CD4-positive, alpha-beta T cell treated with Interleukin-4 for 4 hours (primary cell): ENCODE measurements at regions not wholly inside any gene's neighbourhood (a gene's known extent, or its start where the extent isn't known, plus 50 kb on each side); places are given as distances from the start of the nearest gene placed in this dataset.
"Not testable (repeated sequence)": the region's sequence is repeated elsewhere in the genome, so short reads cannot be mapped to it uniquely, and the experiment has no call there.

Experiments
- DNase-seq: peaks from one replicate; pipeline ENCODE4 v3.0.0-alpha.2; 2020

DNA sequence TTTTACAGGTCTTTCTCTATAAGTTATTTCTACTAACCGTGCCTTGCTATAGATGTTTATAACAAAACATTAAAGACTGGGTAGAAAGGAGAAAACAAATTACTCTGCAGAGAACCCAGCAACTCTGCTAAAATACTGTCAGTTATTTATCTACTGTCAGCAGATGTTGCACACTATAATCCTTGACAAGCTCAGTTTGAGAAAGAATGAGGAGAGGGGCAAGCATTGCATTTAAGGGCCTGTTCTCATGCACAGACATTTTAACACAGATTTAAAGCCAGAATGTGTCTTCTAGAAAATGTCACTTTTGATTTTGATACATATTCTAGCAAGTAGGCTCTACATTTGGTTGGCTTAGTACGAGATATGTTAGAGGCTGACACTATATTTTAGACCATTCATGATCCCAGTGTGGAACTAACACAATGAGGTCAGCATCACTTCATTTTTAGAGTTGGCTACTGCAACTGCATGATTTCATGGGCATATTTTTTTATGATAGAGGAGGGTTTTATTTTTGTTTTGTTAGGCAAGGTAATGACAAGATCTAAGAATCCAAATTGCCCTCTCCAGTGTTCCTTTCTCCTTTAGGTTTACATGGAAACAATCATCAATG is 516.4 kb downstream of the ZEB2 start:
- no peak for DNase-seq

DNA sequence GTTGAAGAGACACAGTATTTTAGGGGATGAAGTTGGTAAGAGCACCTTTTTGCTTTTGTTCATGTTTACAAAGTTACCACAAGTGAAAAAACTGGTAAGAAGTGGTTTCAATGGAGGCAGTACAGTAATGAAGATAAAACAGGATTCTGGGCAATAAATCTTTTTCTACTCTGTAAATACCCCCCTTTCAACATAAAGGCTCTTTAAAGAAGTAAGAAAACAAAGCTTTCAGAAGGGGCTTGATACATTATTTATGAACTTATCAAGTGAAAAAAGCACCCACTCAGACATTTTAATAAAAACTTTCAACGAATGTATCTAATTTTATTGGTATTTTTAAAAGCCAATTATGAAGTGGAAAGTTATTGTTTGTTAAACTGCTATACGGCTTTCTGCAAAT is 522.9 kb downstream of the ZEB2 start:
- no peak for DNase-seq

DNA sequence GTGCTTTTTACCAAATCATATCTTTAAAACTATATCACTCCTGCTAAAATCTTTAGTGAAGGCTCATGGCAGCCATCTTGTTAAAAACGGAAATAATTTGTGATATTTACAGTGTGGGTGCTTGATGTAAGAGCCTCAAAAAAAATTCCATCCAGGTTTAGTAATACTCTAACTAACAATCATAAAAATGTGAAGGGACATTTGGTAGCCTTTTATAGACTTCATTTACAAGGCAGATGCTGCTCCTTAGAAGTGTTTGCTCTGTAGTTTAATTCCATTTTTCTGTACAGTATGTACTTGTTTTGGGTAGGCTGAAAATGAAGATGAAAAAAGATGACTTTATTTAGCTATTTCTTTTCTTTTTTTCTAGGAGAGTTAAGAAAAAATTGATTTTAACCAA is 525.0 kb downstream of the ZEB2 start:
- DNase-seq = no peak

DNA sequence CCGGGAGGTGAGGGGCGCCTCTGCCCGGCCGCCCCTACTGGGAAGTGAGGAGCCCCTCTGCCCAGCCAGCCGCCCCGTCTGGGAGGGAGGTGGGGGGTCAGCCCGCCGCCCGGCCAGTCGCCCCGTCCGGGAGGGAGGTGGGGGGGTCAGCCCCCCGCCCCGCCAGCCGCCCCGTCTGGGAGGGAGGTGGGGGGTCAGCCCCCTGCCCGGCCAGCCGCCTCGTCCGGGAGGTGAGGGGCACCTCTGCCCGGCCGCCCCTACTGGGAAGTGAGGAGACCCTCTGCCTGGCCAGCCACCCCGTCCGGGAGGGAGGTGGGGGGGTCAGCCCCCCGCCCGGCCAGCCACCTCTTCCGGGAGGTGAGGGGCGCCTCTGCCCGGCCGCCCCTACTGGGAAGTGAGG is 528.3 kb downstream of the ZEB2 start:
- DNase-seq = not testable (repeated sequence)

DNA sequence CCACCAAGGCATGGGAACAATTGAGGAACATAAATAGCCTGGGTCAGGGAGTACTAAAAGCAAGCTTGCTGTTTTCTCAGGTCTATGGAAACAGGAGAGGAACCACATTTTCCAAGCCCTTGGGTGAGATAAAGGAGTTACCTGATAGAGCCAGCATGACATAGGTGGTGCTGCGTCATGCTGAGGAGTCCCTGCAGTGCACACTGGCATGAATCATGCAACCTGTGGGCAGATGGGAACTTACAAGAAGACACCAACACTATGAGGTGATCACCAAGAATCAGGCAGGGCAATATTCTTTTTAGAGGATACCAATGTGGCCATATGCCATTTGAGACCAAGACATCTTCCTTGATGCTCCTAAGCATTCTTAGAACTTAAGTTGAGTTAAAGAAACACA is 531.8 kb downstream of the ZEB2 start:
- DNase-seq = no peak

DNA sequence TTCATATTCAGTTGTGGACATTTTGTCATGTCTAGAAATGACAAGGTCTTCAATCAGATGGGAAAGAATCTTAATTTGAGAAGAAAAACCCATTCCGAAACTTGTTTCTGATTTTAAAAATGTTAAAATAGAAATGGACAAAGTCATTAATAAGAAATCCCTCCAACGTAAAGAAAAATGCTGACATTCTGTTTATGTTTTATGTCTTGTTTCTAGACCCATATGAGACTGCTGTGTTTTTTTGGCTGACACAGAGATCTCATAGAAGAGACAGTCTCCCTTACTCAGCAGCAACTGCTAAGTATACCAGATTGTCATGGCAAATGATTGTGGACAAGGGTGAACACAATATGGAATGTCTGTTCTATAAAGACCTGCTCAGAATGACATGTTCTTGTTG is 538.5 kb downstream of the ZEB2 start:
- no peak for DNase-seq

DNA sequence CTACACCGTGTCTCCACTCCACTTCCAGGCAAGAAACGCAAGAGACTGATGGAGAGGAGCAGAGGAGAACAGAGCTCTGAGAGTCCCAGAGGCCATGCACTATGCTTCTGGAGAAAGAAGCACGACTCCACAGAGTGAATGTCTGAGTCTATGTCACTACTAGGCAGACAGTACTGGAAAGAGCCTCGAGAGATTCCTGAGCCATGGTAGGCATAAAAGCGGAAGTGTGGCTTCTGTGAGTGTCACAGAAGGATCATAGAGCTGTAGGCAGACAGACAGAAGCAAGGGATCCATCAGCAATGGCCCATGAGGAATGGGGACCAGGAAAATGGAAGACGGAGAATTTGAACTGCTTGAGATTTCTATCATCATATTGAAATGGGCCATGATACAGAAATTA is 542.6 kb downstream of the ZEB2 start:
- no peak for DNase-seq

DNA sequence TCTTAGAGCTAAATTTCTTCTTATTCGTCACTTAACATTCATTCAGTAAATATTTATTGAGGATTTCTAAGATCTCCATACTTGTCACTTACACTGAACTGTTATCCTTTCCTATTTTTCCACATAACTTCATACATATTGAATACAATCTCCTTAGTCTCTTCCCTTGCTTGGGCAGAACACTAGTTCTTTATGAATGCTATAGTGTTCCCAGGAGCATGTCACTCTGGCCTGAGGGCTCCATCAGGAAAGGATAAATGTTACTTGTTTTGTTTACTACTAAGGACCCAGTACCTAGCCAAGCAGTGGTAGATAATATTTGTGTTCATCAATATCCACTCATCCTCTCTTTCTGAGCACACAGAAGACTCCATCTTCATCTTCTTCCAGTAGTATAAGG is 544.7 kb downstream of the ZEB2 start:
- no peak for DNase-seq

DNA sequence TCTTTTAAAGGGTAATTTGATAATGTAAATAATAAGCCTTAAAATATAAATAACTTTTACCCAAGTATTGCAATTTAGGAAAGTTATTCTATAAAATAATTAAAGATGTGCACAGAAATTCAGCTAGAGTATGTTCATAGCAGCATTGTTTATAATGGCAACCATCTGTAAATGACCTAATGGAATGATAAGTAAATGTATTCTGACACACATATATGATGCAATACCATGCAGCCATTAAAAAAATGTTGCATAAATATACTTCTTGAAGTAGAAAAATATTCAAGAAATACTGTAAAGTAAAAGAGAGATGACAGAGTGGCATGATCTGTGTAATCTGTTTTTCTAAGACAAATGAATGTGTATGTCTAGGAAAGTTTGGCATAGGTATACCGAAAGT is 545.7 kb downstream of the ZEB2 start:
- DNase-seq = no peak

DNA sequence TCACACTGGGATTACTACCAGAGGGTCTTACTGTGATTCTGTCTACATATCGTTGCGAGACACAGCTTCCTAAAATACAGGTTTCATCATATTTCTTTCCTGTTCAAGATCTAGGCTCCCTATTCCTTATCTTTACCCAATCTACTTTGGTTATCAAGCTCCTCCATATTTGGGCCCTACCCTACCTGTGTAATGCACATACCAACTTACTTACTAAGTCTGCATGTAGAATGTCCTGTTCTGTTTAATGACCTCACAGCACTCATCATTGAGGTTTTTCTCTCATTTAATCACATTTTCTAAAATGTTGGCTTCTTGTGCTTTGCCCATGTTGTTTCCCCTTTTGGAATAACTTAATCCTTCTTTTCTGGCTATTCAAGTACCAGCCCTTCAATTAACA is 551.1 kb downstream of the ZEB2 start:
- DNase-seq = no peak

DNA sequence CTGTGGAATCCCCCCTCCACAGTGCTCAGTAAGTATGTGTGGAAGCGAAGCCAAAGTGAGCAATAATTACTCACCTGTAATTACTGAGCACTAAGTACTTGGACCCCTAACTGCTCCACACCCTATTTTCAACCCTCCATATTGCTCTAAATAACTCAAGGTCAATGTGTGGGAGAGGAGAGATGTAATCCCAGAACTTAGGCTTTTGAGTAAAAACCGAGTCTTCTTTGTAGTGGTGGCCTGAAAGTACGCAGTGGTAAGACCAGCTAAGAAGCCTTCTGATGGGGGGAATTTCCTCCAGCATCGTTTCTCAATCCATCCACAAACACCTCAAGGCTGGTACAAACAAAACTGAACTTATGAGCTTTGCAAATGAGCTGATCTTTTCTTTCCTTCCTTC is 551.6 kb downstream of the ZEB2 start:
- DNase-seq = no peak

DNA sequence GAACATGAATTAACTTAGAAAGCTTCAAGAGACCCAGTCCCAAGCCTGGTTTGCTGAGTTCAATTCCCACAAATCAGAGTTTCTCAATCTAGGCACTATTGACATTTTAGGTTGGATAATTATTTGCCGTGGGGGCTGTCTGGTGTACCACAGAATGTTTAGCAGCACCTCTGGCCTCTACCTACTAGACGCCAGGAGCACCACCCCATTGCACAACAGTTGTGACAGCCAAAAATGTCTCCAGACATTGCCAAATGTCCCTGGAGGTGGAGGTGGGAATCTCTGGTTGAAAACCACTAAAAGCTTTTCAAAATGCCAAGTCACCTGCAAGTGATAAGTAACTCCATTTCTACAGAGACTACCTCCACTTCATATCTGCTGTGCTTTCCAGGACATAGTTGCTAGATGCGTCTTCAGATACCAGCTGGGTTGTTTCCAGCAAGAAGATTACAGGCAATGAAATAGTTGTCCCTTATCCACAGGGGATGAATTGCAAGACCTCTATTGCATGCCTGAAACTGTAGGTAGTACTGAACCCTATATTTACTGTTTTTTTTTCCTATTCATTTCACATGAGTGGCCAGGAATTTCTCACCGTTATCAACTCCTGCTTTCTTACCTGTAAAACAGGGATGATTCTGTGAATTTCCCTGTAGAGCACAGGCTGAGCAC is 554.3 kb downstream of the ZEB2 start:
- DNase-seq = no peak

DNA sequence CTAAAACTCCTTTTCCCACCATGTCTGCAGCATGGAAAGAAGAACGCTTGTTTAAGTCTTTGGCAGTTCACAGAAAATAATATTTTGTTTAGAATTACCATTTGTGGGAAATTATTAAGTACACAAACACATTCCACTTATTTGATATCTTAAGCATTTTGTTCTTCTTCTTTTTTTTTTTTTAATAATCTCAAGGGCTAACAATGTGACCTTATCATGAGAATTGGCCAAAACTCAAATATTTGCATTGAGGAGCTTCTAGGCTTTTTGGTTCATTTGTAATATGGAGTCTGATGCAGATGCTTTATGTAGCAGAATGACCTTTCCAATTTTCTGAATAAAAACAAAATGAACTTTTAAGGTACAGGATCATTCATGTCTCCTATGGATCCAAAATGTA is 555.0 kb downstream of the ZEB2 start:
- DNase-seq = no peak

DNA sequence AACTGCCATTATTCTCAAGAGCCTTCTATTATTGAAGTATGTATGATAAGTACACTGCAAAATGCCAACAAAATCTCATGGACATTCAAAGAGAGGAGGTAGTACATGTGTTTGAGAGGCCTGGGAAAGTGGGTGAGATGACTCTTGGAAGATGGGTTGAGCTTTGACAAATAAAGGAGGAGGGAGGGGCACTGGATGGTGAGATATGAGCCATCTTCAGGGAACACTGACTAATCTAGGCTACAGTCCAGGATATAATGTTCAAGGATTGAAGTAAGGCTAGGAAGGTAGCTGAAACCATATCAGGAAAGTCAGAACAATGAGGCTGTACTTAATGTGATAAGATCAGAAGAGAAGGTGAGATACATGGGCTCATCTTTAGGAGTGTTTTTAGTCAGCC is 559.7 kb downstream of the ZEB2 start:
- no peak for DNase-seq

DNA sequence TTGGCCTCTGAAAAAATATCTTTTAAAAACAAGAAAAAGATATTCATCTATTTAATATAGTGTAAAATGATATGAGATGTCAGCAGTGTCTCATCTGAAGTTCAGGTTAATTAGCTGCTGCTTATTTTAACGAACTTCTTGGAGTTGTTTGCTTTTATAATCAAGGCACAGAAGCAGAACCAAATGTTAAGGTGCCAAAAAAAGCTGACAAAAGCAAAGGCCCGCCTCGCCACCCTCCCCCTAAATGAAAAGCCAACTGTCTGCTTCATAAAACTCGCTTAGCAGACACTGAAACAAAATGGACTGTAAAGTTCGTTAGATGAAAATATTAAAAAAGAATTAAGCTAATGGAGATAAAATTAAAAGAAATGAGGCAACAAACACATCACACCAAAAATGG is 562.6 kb downstream of the ZEB2 start:
- DNase-seq = no peak

DNA sequence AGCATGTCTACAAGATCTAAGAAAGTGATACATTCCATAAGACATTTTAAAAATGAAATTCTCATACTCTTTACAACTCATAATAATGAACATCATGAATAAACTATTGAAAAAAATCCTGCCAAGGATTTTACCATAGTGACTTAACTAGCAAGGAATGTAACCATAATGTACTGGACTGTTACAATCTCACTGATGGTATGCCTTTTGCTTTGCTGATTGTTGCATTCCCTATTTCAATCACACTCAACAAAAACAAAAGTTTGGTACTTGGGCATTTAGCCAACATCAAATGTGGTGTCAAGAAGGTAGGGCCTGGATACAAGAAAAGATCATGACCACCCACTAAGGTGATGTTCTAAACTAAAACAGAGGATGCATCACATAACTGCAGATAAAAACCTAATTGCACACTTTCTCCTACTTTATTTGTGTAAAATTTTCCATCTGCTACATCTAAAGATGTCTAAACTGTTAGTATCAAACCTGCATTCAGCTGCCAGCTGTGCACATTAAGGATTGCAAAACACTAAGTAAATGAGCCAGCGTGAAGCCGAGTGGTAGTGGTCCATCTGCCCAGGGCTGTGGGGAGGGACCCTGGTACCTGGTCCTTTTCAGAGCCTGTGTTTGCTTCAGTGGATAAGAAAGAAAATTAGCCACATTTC is 564.4 kb downstream of the ZEB2 start:
- no peak for DNase-seq

DNA sequence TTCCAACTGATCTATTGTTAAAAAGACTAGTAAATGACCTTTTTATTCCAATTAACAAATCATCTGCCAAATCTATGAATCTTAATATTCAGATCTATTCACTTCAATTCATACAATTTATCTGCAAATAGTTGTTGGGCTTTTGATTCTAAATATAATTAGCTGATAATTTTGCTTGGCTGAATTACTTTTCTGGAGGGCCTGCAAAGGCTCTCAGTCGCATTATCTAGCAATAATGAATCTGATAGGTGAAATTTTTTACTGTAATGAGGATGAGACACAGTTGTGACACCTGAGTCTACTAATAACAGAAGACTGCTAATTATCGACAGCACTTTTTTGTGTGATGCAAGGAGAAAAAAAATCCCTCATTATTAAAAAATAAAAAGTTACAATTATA is 565.1 kb downstream of the ZEB2 start:
- no peak for DNase-seq

DNA sequence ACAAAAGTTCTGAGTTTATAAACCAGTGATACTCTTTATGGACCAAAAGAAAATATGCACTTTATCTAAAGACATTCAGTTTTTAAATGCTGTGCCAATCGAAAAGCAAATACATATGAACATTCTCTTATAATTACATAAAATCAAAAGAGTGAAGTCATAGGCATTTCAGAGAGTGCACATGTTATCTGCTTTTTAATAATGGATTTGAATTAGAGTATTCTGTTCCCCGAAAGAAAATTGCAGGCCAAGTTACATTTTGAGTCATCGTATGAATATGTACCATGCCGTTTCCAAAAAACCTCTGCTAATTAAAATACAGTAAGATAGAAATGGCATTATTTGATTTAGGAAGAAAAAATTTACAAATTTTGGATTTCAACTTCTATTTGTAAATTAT is 565.7 kb downstream of the ZEB2 start:
- no peak for DNase-seq

DNA sequence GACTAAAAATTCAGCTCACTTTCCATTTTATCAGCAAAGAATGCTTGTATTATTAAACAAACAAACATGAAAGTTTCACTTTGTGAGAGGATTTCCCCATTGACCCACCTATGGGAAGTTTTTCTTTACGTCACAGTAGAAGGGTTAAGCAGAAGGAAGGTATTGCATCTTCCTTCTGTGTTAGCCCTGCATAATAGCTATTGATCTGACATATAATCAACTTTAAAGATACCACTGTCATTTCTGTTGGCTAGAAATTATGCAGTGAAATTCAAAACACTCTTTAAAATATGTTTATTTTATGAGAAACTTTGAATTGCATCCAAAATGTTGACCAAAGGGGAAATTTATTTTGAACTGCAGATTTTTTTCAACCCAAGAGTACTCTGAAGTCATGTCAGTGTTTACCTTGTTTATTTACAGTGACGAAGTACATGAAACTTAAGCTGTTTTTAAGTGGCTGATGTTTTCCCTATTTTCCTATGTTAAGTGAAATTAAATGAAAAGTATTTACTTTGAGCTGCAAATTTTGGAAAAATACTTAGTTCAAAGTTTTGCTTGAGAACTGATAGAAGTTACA is 566.4 kb downstream of the ZEB2 start:
- no peak for DNase-seq

DNA sequence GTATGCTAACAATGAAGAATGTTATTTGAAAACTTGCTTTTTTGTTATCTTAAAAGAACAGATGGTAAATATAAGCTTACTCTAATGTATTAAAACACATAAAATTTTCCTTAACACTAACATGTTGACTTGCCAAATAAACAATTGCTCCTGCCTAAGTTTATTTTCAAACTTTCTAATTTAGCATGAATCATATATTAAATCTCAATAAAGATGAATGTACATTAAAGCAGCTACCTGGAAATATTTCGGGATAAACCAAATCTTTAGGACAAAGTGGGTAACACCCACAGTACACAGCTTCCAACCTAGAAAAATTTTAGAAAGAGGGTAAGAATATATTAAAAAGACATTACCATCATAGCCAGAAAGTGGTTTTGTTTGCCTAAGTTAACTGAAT is 567.4 kb downstream of the ZEB2 start:
- no peak for DNase-seq

DNA sequence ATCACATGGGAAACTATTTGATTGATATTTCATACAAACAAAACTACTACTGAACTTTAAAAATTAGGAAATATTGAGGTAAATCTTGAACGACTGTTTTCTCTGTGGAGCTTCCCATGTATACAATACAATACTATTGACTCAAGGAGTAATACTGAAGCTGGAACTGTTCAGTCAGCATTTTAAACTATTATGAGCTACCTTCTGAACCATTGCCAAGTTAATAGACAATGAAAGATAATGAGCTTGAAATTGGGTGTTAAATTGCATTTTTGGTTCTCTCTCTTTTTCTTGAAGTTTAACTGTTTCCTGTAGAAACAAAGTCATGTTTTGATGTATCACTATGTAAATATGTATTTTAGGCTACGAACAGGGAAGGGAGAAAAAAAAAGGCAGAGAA is 569.2 kb downstream of the ZEB2 start:
- DNase-seq = no peak

DNA sequence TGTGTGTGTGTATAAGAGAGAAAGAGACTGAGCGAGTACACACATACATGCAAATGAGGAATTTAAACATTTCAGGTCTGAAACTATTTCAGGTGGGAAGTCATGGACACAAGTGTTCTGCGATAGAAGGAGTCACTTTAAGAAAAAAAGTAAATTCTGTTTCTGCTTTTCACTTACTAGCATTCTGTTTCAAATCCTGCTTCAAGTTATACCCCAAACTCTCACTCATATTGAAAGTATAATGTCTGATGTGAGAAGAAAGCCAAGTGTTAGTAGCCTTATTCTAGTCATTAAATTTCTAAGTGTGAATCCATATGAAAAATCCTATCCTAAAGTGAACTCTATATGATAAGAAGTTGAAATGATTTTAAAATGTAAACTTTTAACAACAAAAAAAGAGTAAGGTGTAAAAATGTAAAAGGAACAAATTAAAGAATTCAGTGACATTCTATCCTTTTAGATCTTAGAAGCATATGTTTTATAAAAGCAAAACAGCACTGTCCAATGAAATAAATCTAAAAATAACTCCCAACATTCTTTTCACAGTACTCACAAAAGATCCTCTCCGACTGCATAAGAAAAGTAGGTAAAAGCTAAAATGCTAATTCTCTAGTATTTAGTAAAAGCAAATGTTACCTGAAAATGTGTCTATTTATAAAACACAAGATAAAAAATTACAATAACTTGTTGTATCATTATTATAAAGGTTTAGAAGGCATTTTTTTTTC is 570.6 kb downstream of the ZEB2 start:
- DNase-seq = no peak

DNA sequence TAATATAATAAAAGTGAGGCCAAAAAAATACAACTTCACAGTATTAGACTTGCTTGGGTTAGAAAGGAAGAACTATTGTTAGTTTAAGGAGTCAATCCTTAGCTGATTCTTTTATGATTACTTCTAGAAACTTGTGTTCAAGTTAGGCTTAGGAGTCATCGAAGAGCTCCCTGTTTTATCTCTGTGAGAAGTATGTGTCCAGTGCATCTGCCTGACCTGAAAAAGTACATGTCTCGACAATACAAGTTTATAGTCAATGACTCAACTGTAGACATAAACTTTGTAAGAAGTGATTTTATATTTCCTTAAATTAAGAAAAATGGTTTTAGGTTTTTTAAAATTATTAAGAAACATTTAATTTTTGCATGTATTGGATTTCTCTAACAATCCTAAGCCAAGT is 571.2 kb downstream of the ZEB2 start:
- DNase-seq = no peak
